GM19238 (cell line): ENCODE measurements at regions not wholly inside any gene's neighbourhood (a gene's known extent, or its start where the extent isn't known, plus 50 kb on each side); places are given as distances from the start of the nearest gene placed in this dataset.

ENCODE experiments used
- DNase-seq: peaks from one replicate; pipeline ENCODE4 v3.0.0; 2011; ENCODE audit warnings: low spot score; ENCODE audit not compliant: insufficient read length

DNA sequence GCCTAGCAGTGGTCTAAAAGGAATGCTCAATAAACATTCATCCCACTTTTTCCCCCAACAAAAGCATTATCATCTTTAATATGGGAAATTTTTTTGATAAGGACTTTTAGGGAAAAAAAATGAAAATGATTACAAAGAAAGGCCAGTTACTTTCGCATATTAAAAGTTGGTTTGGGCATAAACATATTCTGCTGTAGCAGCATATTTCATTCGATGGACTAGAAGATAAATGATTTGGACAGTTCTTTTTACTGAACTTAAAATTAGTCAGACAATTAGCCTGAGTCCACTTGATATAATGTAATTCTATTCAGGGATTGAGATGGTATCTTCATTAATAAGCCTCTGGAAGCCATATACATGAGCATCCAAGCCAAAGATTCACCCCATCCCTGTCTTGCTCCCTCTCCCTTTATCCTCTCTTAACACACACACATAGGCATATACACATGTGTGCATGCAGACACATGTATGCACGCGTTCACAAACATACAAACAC lies 299.1 kb downstream of the NUAK1 start:
- DNase-seq: no peak

- DNase-seq: no peak
Measured at GRCh38 chr12:105840384-105840783, 298.4 kb downstream of the NUAK1 start.

- DNase-seq: no peak
Measured at GRCh38 chr12:105841840-105842239, 296.9 kb downstream of the NUAK1 start.

- no peak for DNase-seq
Measured at GRCh38 chr12:105843561-105843960, 295.2 kb downstream of the NUAK1 start.

DNA sequence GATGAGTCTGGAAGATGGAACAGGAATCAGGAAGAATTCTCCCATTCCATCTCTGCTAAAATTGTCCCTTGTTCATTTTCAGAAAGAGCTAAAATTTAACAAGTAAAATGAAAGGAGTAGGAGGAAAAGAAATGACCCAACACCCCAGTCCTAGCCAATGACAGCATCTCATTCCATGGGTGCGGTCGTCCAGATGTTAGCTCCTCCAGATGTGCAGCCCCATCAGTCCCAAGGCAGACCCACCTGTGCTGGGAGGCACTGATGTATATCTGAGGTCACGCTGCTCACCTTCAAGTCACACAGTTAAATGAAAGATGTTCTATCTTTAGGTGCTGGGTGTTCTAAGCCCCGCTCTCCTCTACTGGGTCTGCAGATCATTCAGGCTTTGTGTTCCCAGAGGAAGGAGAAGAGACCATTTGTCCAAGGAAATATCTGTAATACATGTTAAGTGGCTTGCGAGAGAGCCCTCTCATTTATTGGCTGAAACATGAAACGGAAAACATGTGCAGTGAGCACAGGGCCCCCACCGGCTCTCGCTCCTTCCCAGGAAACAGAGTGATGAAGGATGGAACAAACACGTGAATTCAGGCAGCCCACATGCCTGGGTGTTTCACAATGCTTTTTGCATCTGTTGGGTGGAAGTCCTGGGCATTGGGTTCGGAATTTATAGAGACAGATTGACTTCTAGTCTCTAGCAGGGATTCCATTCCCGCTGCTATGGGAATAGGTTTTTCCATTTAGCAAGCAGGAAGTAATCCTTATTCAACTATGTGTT lies 294.6 kb downstream of the NUAK1 start:
- DNase-seq: no peak

- DNase-seq: no peak
Measured at GRCh38 chr12:105846331-105846730, 292.4 kb downstream of the NUAK1 start.

- no peak for DNase-seq
Measured at GRCh38 chr12:105847068-105847467, 291.7 kb downstream of the NUAK1 start.

GRCh38 chr12:105848286-105848685 lies 290.5 kb downstream of the NUAK1 start:
- no peak for DNase-seq

- DNase-seq: no peak
Measured at GRCh38 chr12:105850103-105850968, 288.4 kb downstream of the NUAK1 start.

DNA sequence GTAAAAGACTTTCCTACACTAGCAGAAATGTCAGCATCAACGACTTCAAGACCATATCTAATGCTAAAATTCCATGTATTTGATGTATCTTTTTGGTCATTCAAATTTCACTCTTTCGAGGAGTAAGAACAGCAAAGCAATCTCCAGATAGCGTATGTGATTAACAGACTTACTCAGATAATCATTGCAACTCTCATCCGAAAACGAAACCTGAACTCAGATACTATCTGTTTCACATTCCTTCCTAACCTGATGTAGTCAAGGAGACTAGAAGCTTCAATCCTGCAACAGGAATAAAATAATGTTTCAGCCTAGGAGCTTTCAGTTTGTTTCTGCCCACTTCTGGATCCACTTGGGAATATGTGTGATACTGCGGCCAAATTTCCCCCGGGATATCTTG lies 286.3 kb downstream of the NUAK1 start:
- no peak for DNase-seq

GRCh38 chr12:105852951-105853350 lies 285.8 kb downstream of the NUAK1 start:
- DNase-seq: no peak

- DNase-seq: no peak
Measured at GRCh38 chr12:105854071-105854470, 284.7 kb downstream of the NUAK1 start.

GRCh38 chr12:105855361-105856047 lies 283.2 kb downstream of the NUAK1 start:
- DNase-seq: no peak

- DNase-seq: no peak
Measured at GRCh38 chr12:105856048-105856405, 282.7 kb downstream of the NUAK1 start.

DNA sequence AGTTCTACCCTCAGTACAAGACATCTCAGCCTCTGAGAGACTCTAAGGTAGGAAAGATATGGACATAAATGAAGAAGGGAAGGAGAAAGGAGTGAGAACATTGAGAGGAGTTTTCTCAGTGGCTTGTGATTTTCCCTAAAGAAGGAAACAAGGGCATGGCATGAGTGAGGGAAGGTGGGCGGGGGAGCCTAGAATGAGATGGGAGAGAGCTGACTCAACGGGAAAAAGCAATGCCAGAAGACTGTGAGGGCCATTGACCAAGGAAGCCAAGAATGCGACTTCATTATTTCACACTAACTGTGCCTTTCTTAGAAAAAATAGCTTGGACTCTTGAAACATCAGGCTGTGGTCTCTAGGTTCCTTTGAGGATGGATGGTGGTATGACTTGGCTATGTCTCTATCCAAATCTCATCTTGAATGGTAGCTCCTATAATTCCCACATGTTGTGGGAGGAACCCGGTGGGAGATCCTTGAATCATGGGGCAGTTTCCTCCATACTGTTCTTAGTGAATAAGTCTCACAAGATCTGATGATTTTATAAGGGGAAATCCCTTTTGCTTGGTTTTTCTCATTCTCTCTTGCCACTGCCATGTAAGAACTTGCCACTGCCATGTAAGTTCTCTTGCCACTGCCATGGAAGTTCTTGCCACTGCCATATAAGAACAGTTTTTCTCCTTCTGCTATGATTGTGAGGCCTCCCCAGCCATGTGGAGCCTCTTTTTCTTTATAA lies 279.6 kb downstream of the NUAK1 start:
- DNase-seq: no peak

- DNase-seq: no peak
Measured at GRCh38 chr12:105860561-105861207, 278.1 kb downstream of the NUAK1 start.

DNA sequence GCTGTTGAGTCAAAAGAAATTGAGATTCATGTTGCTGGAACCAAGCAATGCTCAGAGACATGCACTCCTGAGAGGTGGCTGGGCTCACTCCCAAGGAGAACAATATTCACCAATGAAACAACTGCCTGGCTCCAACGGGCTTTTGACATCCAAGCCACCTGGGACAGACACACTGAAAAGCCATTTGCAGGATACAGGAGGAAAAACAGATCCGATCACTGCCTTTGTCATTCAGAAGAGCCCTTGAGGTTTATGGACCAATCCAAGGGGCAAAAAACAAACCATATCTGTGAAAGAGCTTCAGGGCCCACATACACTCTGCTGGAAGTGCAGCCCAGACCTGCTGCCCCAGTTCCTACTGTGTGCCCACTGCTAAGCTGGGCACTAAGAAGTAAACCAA lies 277.5 kb downstream of the NUAK1 start:
- no peak for DNase-seq

GRCh38 chr12:105862163-105862821 lies 276.5 kb downstream of the NUAK1 start:
- no peak for DNase-seq

DNA sequence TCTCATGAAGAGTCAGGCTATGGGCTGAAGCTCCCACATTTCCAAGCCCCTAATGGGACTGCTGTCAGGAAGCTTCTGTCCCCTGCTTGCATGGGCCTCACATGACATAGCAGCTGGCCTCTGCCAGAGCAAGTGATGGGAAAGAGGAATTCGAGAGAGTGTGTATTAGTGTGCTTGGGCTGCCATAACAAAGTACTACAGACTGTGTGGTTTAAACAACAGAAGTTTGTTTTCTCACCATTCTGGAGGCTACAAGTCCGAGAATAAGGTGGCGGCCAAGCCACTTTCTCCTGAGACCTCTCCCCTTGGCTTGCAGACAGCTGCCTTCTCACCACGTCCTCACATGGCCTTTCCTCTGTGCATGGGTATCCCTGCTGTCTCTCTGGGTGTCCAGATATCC lies 274.4 kb downstream of the NUAK1 start:
- DNase-seq: no peak

DNA sequence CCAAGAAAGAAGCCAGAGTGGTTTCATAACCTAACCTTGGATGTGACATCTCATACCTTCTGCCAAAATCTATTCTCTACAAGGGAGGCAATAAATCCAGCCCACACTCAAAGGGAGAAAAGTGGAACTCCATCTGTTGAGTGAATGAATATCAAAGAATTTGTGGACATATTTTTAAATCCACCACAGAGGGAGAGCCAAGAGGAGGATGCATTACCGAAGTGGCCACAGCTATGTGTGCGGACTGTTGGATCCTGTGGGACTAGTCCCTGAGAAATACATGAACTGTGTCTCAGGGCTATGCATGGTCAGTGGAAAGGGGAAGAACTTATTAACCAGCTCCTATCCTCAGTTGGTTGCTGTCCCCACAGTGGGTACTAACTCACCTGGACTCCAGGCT lies 273.9 kb downstream of the NUAK1 start:
- DNase-seq: no peak
